ENCODE measurements at regions not wholly inside any gene's neighbourhood (a gene's known extent, or its start where the extent isn't known, plus 50 kb on each side); places are given as distances from the start of the nearest gene placed in this dataset.

DNA sequence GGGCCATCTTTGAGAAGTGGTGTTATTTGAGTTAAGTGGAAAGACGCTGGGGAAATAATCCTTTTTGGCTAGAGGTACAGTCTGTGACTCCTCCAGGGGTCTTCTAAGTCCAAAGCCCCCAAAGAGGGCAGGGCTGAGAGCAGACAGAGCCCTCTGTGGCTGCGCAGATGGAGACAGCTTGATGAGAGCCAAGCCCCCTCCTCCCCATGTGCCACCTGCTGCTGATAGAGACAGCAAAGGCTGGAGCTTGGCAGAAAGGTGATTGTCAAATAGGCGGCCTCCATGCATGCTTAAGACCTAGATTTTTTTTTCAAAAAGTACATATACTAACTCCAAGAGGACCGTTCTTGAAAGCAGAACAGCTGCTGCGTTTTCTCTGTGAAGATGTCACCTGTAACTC, 72.4 kb downstream of the CRYGS start:
- Mint-ChIP-seq H3K36me3 (ENCODE audit: low read depth) (no peaks in the 10 kb centered on the region), H3K9me3 (no peaks in the 10 kb centered on the region), H3K4me3 (no peak overlapping the region), H3K27ac (no peak overlapping the region), H3K4me1 (peaks cover 7% of the 10 kb centered on the region), H3K27me3 (no peaks in the 10 kb centered on the region)
- DNase-seq, result no peak
- CTCF ChIA-PET, result no interaction called here
- no peak for ATAC-seq (ENCODE audit: low read depth)
- POLR2A ChIA-PET, result no interaction called here
- intact Hi-C loops (cut with micrococcal nuclease), result no loop called here
- TF ChIP-seq, protein P1, sequence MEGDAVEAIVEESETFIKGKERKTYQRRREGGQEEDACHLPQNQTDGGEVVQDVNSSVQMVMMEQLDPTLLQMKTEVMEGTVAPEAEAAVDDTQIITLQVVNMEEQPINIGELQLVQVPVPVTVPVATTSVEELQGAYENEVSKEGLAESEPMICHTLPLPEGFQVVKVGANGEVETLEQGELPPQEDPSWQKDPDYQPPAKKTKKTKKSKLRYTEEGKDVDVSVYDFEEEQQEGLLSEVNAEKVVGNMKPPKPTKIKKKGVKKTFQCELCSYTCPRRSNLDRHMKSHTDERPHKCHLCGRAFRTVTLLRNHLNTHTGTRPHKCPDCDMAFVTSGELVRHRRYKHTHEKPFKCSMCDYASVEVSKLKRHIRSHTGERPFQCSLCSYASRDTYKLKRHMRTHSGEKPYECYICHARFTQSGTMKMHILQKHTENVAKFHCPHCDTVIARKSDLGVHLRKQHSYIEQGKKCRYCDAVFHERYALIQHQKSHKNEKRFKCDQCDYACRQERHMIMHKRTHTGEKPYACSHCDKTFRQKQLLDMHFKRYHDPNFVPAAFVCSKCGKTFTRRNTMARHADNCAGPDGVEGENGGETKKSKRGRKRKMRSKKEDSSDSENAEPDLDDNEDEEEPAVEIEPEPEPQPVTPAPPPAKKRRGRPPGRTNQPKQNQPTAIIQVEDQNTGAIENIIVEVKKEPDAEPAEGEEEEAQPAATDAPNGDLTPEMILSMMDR (IDR thresholded peaks at IDR 0.05), result no peak

DNA sequence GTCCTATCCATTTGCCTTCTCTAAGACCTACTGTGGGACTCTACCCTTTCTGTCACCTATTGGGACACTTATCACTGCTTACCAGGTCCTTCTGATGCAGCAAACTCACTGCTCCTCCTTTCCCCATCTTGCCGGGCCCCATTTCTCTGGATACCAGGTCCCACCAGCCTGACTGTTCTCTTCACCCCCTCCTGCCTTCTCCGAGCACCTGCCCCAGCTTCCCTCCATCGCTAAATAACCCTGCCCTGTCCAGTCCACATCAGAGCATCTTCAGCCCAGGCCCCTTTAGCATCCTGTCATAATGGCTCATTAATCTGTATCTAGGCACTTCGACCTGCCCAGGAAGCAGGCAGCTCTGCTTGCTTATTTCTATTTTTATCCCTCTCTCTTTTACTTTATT, 74.7 kb downstream of the CRYGS start:
- POLR2A ChIA-PET, result no interaction called here
- H3K36me3 Mint-ChIP-seq (ENCODE audit: low read depth), result no peaks in the 10 kb centered on the region
- no peak overlapping the region for H3K27ac Mint-ChIP-seq
- no peak overlapping the region for H3K4me3 Mint-ChIP-seq
- peaks cover 2% of the 10 kb centered on the region for H3K4me1 Mint-ChIP-seq
- ATAC-seq (ENCODE audit: low read depth) (no peak), DNase-seq (no peak)
- CTCF ChIA-PET, result no interaction called here
- no peaks in the 10 kb centered on the region for H3K9me3 Mint-ChIP-seq
- H3K27me3 Mint-ChIP-seq, result no peaks in the 10 kb centered on the region
- intact Hi-C loops (cut with micrococcal nuclease), result no loop called here
- TF ChIP-seq, protein P1 (IDR thresholded peaks at IDR 0.05), result no peak

DNA sequence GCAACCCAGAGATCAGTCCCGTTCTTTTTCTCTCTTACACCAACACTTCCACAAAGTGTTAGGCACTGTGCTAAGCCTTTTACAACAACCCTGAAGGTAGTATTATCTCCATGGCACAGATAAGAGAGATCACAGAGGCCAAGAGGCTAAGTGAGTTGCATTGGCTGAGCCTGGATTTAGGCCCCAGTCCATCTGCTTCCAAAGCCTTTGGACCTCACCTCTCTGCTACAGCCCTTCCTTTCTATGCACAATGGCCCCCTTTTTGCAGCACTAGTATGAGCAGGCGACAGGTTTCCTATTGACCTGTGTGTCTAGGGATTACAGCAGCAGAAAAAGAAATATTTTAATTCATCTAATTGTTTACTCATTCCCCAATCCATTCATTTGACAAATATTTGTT, 76.2 kb downstream of the CRYGS start:
- ChIA-PET POLR2A (no interaction called here), CTCF (no interaction called here)
- ATAC-seq (ENCODE audit: low read depth), result no peak
- Mint-ChIP-seq H3K36me3 (ENCODE audit: low read depth) (no peaks in the 10 kb centered on the region), H3K4me1 (peaks cover 2% of the 10 kb centered on the region), H3K27me3 (no peaks in the 10 kb centered on the region), H3K27ac (no peak overlapping the region), H3K4me3 (no peak overlapping the region), H3K9me3 (no peaks in the 10 kb centered on the region)
- TF ChIP-seq, protein P1 (IDR thresholded peaks at IDR 0.05), result no peak
- intact Hi-C loops (cut with micrococcal nuclease), result no loop called here
- DNase-seq, result no peak

DNA sequence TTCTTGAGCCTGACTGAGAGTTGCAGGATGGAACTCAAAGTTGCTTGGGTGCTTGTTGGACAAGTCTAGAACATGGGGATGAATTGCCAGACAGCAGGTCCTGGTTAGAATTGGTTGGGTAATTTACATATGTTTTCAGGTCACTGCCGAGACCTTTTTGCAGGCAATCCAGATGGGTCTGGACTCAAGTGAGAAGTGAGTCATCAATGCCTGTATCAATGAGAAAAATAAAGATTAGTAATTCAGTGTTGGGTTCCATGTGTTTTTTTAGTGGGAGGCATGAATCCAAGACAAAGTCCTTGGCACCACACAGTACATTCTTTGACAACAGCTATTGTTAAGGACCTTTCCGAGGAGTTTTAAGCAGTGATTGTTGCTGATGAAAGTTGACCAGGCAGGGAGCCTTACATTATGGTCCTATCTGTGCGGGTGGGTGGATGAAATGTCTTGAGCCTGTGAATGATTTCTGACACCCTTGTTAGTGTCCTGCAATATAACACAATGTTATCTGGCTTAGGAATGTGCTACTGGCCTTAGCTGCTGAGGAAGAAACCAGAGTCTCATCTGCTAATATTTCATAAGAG, 77.7 kb downstream of the CRYGS start:
- TF ChIP-seq, protein P1 (IDR thresholded peaks at IDR 0.05), result no peak
- intact Hi-C loops (cut with micrococcal nuclease), result no loop called here
- POLR2A ChIA-PET, result interaction anchor here (0.6 kb wide), 1 partner anchor 74 kb away, joined by 3 read pairs; no protein-coding TSS in a partner anchor
- peaks cover 2% of the 10 kb centered on the region for H3K4me1 Mint-ChIP-seq
- no peak for DNase-seq
- no peak for ATAC-seq (ENCODE audit: low read depth)
- no peaks in the 10 kb centered on the region for H3K36me3 Mint-ChIP-seq (ENCODE audit: low read depth)
- no peak overlapping the region for H3K4me3 Mint-ChIP-seq
- H3K9me3 Mint-ChIP-seq, result no peaks in the 10 kb centered on the region
- CTCF ChIA-PET, result no interaction called here
- no peaks in the 10 kb centered on the region for H3K27me3 Mint-ChIP-seq
- H3K27ac Mint-ChIP-seq, result no peak overlapping the region

DNA sequence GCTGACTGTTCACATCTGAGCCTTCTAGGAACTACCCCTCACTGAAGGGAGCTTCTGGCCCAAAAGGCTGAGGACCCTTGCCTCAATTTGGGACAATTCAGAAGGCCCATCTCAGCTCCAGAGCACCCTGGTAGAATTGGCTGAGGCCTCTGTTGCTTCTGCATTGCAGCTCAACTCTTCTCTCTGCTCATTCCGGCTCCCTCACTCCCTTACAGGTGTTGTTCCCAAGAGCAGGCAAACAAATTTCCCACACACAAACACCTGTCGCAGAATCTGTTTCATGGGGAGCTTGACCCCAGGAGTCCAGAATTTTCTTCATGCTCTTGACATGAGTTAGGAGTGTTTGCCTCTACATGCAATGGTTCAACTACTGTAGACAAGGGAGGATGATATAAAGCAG, 78.7 kb downstream of the CRYGS start:
- intact Hi-C loops (cut with micrococcal nuclease), result no loop called here
- peaks cover 2% of the 10 kb centered on the region for H3K4me1 Mint-ChIP-seq
- TF ChIP-seq, protein P1 (IDR thresholded peaks at IDR 0.05), result no peak
- DNase-seq, result no peak
- no peaks in the 10 kb centered on the region for H3K36me3 Mint-ChIP-seq (ENCODE audit: low read depth)
- H3K27ac Mint-ChIP-seq, result no peak overlapping the region
- no peak overlapping the region for H3K4me3 Mint-ChIP-seq
- ATAC-seq (ENCODE audit: low read depth), result no peak
- CTCF ChIA-PET, result interaction anchor here (2.6 kb wide), 1 partner anchor 75 kb away, joined by 9 read pairs; no protein-coding TSS in a partner anchor
- POLR2A ChIA-PET, result no interaction called here
- H3K9me3 Mint-ChIP-seq, result no peaks in the 10 kb centered on the region
- no peaks in the 10 kb centered on the region for H3K27me3 Mint-ChIP-seq
